Dedifferentiated amniotic fluid mesenchymal stem cell (primary cell): ENCODE measurements at regions not wholly inside any gene's neighbourhood (a gene's known extent, or its start where the extent isn't known, plus 50 kb on each side); places are given as distances from the start of the nearest gene placed in this dataset.

Experiments used
- DNase-seq: peaks from one replicate; pipeline ENCODE4 v3.0.0-alpha.2; 2016; ENCODE audit errors: extremely low spot score

- no peak for DNase-seq
These were observed 604.4 kb upstream of the NOX3 start for GRCh38 chr6:156060013-156060412.

DNA sequence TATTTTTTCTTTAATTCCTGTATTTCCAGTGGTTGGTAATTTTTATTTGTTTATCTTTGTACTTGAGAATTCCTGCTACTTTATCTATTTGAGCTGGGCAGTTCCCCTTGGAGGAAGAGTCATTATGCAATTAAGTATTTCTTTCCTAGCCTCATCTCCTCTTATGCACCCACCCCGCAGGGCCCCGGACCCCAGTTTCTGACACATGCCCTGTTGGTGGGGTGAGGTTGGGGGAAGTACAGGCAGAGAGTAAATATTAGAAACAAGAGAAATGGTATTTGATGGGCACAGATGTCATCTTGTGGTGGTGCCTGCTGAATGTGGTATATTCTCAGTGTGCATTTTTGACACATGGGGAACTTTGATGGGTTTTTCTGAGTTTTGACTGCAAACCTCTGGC is 602.7 kb upstream of the NOX3 start:
- DNase-seq, result no peak

- DNase-seq, result no peak
These were observed 602.2 kb upstream of the NOX3 start for GRCh38 chr6:156057869-156058268.

- no peak for DNase-seq
These were observed 600.4 kb upstream of the NOX3 start for GRCh38 chr6:156056085-156056484.

- no peak for DNase-seq
These were observed 598.0 kb upstream of the NOX3 start for GRCh38 chr6:156053626-156054025.

DNA sequence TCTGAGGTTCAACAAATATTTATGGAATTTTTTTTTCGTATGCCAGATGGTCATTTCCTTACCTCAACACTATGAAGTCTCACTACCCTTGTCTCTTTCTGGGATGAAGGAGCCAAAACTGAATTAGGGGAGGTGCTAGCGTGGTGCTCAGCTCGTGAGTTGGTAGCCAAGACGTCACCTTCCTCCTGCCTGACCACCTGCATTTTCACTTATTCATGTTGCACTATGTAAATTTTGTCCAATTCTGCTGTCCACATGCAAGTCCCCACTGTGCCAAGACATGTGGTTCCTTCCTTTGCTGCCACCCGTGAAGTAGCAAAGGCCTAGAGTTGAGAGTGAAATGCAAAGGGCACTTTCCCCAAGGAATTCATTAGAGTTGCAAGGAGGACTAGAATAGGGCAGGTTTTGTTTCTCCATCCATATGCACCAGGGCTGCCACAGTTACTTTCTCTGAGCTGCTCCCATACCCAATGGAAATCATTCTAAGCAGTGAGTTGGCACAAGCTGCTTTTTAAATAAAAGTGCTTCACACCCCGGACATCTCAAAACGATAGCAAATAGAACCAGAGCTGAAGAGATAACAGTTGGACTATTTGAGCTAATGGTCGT is 591.3 kb upstream of the NOX3 start:
- DNase-seq, result no peak

- DNase-seq, result no peak
These were observed 590.6 kb upstream of the NOX3 start for GRCh38 chr6:156046268-156046665.

DNA sequence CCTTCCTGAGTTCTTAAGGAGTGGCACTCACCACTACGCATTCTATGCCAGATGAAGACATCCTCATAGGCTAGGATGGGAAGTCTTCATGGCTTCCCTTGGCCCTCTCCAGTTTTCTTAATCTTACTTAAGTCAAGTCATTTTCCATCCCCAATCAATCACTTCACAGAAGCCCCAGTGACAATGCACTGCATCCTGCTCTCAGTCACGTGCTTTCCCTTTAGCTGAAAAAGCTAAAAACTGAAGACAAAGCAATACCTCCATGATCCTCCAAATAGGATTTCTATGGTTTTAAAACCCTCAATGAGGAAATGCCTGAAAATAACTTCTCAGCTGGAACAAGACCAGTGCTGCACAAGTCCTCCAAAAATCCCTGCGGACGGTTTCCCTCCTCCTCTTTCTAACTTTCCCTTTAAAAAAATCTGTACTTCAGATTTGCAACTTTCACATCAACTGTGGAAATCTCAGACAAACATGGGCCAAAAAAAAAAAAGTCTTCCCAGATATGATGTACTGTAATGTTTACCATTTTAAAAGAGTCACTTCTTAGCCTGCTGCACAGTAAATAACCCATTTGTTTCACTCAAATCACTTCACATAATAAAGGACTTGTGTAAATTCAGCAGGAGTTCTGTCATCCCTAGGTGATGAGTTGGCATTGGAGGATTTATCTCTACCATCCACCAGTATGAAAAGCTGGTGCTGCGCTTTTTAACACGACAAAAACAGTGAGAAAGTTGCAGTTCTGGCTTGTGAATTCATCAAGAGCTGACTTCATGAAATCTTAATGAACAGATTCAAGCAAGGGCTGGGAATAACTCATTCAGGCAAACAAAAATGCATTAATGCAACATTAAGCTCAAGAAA is 590.0 kb upstream of the NOX3 start:
- no peak for DNase-seq

- DNase-seq, result no peak
These were observed 578.0 kb upstream of the NOX3 start for GRCh38 chr6:156033598-156033997.

GRCh38 chr6:156031516-156031915 is 575.9 kb upstream of the NOX3 start:
- no peak for DNase-seq

DNA sequence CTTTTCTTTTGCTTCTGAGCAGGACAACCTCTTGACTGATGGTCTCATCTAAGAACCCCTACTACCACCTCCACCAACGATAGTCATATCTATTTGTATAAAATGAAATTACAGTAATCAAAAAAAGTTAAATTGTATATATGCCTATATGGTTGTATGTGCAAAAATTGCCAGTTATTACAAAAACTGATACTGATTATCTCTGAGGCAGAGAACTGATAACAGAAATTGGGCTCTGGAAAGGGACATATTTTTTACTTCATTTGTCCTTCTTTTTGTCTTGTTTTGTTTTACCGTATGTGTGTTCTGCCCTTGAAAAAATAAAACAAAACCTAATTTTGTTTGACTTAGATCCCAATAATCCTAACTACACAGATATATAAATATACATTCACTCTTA is 574.4 kb upstream of the NOX3 start:
- DNase-seq, result no peak

DNA sequence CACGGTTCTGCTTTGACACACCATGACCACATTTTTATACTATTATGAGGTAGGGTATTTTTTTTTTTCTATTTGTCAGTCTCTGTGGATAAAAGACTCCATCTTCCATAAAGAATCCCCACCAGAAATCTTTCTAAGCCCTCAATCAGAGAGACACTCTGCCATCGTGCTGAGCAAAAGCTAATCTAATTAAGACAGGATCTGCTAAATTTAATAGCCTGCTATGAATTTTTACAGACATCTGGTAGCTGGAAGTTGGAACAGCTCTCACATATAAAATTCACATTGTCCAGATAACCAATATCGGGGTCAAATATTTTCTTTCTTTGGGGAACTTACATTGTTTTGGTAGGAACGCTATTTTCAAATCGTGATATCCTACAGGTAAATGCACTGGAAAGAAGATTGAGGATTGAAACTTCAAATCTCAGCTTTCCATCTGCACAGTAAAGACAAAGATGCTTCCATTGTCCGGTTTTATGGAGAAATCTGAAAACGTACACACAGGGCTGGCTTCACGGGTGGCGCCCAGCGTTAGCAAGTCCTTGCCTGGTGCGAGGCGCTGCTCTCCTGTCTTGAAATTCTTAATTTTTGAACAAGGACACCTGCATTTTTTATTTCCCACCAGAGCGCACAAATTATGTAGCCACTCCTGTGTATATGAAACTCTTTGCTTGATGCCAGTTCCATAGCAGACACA is 573.8 kb upstream of the NOX3 start:
- no peak for DNase-seq

DNA sequence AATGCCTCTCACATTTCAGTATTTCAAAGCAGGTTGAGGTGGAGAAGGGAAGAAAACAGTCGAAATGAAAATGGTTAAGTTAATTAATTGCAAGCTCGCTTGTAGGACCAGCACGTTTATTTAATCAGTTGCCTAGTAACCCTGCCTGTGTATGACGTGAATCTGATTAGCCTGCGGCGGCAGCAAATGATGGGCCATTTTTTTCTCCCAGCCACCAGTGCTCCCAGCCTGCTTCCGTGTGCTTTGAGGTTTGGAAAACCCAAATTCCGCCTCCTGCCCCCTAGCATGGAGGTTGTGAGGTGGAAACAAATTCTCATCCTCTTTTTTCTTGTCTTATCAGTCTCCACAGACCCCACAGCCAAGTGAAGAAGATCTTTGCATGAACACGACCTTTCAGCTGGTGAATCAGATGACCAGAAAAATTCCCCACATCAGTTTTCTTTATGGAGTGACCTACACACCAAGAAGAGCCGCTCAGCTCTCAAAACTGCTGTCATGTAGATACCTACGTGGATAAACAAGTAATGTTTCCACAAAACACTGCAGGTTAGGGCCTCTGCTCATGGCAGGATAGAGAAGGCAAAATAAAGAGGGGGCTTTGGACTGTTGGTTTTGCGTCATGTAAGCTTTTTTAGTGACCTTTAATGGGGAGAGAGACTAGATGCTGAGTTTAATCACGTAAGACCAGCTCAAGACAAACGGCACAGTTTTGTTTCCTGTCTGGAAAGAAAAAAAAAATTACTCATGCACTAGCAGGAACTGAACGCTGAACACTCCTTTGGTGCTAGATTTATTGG is 572.9 kb upstream of the NOX3 start:
- DNase-seq, result no peak

DNA sequence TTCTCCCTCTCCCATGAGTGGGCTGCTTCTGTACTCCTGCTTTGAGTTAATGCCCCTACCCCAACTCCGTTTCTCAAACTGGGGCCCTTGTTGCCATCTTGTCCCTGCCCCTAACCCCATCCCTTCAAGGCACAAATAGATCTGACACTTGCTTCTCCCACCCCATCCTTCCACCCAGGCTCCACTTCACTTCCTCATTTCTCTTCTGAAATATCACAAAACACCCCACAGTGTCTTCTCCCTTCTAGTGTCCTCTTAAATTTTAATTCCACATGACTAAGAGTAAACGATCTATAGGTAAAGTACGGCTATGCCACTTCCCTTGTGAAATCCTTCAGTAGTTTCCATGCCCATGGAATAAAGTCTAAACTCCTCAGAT is 571.6 kb upstream of the NOX3 start:
- DNase-seq, result no peak

DNA sequence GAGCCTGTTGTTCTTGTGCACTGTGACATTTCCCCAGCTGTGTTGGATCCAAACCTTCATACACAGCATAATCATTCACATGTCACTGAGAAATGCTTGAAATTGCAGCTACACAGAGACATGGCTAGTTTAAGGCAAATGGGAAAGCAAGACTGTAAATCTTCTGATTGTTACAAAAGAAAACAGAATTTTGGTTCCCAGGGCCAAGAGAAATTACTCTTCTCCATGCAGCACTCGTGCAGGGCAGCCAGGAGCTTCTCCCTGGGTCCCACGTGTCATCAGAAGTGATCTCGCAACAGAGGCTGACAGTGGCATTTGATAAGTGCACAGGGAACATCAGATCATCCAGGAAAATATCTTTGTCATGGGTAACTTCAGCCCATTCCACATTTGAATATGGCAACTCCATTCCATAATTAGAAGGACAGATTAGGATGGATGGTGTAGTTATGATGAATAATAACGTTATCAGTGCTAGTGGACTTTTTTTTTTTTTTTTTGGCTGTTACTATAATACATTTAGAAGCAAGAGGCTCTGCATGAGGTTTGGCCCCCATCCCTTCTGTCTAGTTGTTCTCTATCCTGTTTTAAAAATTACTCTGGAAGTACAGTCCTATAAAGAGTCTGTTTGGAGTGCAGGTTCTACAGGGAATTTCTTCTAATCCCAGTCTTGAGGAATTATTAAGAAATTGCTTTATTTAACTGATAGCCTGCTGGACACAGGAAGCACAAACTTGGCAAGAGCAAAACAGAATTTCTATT is 571.0 kb upstream of the NOX3 start:
- DNase-seq, result no peak

- DNase-seq, result no peak
These were observed 568.7 kb upstream of the NOX3 start for GRCh38 chr6:156024339-156024738.

GRCh38 chr6:156021746-156022396 is 566.2 kb upstream of the NOX3 start:
- DNase-seq, result peak; percentile 44

DNA sequence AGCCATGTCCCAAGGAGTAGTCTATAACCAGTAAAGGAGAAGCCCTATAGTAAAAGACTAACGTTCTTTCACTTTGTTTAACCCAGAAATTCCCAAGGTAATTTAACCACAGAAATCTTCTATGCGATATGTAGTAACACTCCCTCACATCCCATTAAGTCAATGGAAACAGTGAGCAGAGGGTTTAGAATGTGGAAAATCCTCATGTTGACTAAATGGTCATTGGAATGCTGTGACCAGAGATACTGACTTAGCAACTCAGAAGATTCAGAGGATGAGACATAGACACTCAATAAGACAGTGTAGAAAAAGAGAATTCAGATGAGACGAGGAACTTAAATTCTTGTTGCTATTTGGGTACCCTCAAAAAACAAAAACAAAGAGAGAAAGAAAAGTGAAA is 562.2 kb upstream of the NOX3 start:
- peak; percentile 17 for DNase-seq

GRCh38 chr6:156016186-156016976 is 560.7 kb upstream of the NOX3 start:
- DNase-seq, result no peak

DNA sequence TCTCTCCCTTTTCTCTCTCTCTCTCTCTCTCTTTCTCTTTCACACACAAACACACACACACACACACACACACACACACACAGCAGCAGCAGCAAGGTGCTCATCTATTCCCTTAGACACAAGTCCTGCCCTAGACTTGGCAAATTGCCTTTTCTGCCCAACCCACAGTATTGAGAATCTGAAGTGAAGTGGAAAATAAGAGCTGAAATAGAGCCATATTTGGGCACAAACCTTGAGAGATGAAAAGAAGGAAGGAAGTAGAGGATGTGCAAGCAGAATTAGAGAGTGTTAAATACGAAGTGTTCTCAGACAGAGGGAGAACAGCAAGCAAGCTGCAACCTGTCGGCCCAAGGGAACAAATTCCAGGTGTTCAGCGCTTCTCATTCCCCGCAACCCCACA is 557.5 kb upstream of the NOX3 start:
- DNase-seq, result no peak
